Keratinocyte (primary cell): ENCODE measurements at regions not wholly inside any gene's neighbourhood (a gene's known extent, or its start where the extent isn't known, plus 50 kb on each side); places are given as distances from the start of the nearest gene placed in this dataset.

Experiments
- DNase-seq: peaks from one replicate; pipeline ENCODE4 v3.0.0-alpha.2; 2011; ENCODE audit warnings: low read depth, missing footprints, low spot score
- FAIRE-seq: peaks from 2 replicates; lab custom pipeline; 2011; peaks lifted over from hg19 to GRCh38; lab: Jason Lieb, UNC
- H2AFZ ChIP-seq: 2 replicates; pipeline ENCODE4 v1.6.0; 2012; ENCODE audit warnings: low read length, control low read depth, inconsistent platforms; ENCODE audit not compliant: control insufficient read depth
- H3K27ac ChIP-seq: 2 replicates; pipeline ENCODE4 v1.5.1; 2011; ENCODE audit warnings: low read length; ENCODE audit not compliant: control insufficient read depth, insufficient read depth
- H3K27me3 ChIP-seq: 3 replicates; pipeline ENCODE4 v1.6.0; 2011; ENCODE audit warnings: low read length; ENCODE audit not compliant: control insufficient read depth, insufficient read depth; ENCODE audit errors: extremely low read depth
- H3K36me3 ChIP-seq, 2 experiments: 2 replicates in 1 of 2; 3 replicates in 1 of 2; pipeline ENCODE4 v1.5.1; 2011; ENCODE audit warnings: low read length in 2 of 2, mild to moderate bottlenecking in 1 of 2; ENCODE audit not compliant: control insufficient read depth in 2 of 2, insufficient read depth in 2 of 2; ENCODE audit errors: extremely low read depth in 1 of 2
- H3K4me1 ChIP-seq: 3 replicates; pipeline ENCODE4 v1.5.1; 2011; ENCODE audit warnings: low read length; ENCODE audit not compliant: control insufficient read depth, insufficient read depth; ENCODE audit errors: extremely low read depth
- H3K4me2 ChIP-seq: 3 replicates; pipeline ENCODE4 v1.6.0; 2011; ENCODE audit warnings: low read depth, low read length; ENCODE audit not compliant: control insufficient read depth, insufficient read depth; ENCODE audit errors: extremely low read depth
- H3K4me3 ChIP-seq, 3 experiments: fragments of 200-600 bp in 1 of 3; sonication (generic) in 1 of 3; 2 replicates in 2 of 3; 3 replicates in 1 of 3; pipeline ENCODE4 v1.5.1; 2011 to 2016; ENCODE audit warnings: low read length in 3 of 3, mild to moderate bottlenecking in 3 of 3, control low read depth in 2 of 3, inconsistent platforms in 1 of 3, low read depth in 1 of 3, mixed read lengths in 1 of 3, mixed run types in 1 of 3, moderate library complexity in 1 of 3; ENCODE audit not compliant: control insufficient read depth in 2 of 3, insufficient read depth in 2 of 3; ENCODE audit errors: extremely low read depth in 1 of 3
- H3K79me2 ChIP-seq: 2 replicates; pipeline ENCODE4 v1.6.0; 2012; ENCODE audit warnings: low read length; ENCODE audit not compliant: control insufficient read depth, insufficient read depth
- H3K9ac ChIP-seq: 3 replicates; pipeline ENCODE4 v1.6.0; 2011; ENCODE audit warnings: low read length; ENCODE audit not compliant: control insufficient read depth, insufficient read depth; ENCODE audit errors: extremely low read depth
- H3K9me1 ChIP-seq: 3 replicates; pipeline ENCODE4 v1.6.0; 2011; ENCODE audit warnings: low read length; ENCODE audit not compliant: control insufficient read depth, insufficient read depth; ENCODE audit errors: extremely low read depth
- H3K9me3 ChIP-seq: 2 replicates; pipeline ENCODE4 v1.5.1; 2012; ENCODE audit warnings: low read depth, low read length; ENCODE audit not compliant: control insufficient read depth
- H4K20me1 ChIP-seq: 3 replicates; pipeline ENCODE4 v1.6.0; 2011; ENCODE audit warnings: low read length; ENCODE audit not compliant: control insufficient read depth, insufficient read depth; ENCODE audit errors: extremely low read depth
- EZH2 ChIP-seq: IDR thresholded peaks from one replicate; pipeline ENCODE4 v1.6.1; 2012; ENCODE audit warnings: inconsistent platforms, mild to moderate bottlenecking, low read length, moderate library complexity
- dilution Hi-C: fragments of 300-500 bp; cut with MboI; formaldehyde crosslinking; loops from one replicate; pipeline ENCODE4 v1.7.0; 2020; ENCODE audit warnings: low sequenced_read_pairs; ENCODE audit not compliant: extremely low pct_ligation_motif_present
- TF ChIP-seq, protein P1 (sequence below), 3 experiments: IDR thresholded peaks in 1 of 3; conservative IDR thresholded peaks in 1 of 3; optimal IDR thresholded peaks in 1 of 3; 2 replicates in 2 of 3; 3 replicates in 1 of 3; pipeline versions ENCODE3 to v1.5.1; 2011; ENCODE audit warnings: low read length in 3 of 3, mild to moderate bottlenecking in 3 of 3, moderate library complexity in 2 of 3, control low read depth in 1 of 3, inconsistent platforms in 1 of 3; ENCODE audit not compliant: insufficient read depth in 2 of 3; ENCODE audit errors: extremely low read depth in 1 of 3

DNA sequence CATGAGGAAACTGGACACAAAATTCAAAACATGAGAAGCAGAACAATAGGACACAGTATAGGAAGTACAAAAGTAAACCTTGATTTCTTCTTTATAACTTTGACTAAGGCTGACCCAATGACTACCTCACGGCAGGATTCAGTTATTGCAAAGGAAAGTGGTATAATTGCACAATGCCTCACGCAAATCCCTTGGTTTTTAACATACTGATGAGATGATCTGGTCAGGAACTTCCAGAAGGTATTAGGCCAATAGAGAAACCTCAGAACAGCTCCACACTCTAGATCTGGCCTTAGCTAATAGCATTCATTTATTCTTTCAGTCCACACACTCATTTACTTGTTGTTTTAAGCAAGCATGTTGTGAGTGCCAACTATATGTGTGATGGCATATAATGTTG is 1526.9 kb upstream of the ACVR2A start:
- no peaks in the 10 kb centered on the region for H3K9me3 ChIP-seq
- no peaks in the 10 kb centered on the region for H3K9me1 ChIP-seq
- H3K4me1 ChIP-seq, result no peaks in the 10 kb centered on the region
- H3K27me3 ChIP-seq, result no peaks in the 10 kb centered on the region
- H2AFZ ChIP-seq, result no peak overlapping the region
- H3K4me2 ChIP-seq, result no peak overlapping the region
- no peaks in the 10 kb centered on the region for H3K79me2 ChIP-seq
- H3K4me3 ChIP-seq, result no peak overlapping the region
- no peaks in the 10 kb centered on the region for H3K36me3 ChIP-seq
- DNase-seq (no peak), FAIRE-seq (no peak)
- H3K9ac ChIP-seq, result no peak overlapping the region
- no peaks in the 10 kb centered on the region for H4K20me1 ChIP-seq
- no peak for TF ChIP-seq EZH2
- TF ChIP-seq, protein P1, sequence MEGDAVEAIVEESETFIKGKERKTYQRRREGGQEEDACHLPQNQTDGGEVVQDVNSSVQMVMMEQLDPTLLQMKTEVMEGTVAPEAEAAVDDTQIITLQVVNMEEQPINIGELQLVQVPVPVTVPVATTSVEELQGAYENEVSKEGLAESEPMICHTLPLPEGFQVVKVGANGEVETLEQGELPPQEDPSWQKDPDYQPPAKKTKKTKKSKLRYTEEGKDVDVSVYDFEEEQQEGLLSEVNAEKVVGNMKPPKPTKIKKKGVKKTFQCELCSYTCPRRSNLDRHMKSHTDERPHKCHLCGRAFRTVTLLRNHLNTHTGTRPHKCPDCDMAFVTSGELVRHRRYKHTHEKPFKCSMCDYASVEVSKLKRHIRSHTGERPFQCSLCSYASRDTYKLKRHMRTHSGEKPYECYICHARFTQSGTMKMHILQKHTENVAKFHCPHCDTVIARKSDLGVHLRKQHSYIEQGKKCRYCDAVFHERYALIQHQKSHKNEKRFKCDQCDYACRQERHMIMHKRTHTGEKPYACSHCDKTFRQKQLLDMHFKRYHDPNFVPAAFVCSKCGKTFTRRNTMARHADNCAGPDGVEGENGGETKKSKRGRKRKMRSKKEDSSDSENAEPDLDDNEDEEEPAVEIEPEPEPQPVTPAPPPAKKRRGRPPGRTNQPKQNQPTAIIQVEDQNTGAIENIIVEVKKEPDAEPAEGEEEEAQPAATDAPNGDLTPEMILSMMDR (optimal IDR thresholded peaks at IDR 0.05 in 1 of 3, IDR thresholded peaks at IDR 0.05 in 1 of 3, conservative IDR thresholded peaks at IDR 0.05 in 1 of 3; ENCODE audit: extremely low read depth in 1 of 3, insufficient read depth in 2 of 3, low read length in 3 of 3), result no peak
- no peak overlapping the region for H3K27ac ChIP-seq
- dilution Hi-C loops, result no loop called here

DNA sequence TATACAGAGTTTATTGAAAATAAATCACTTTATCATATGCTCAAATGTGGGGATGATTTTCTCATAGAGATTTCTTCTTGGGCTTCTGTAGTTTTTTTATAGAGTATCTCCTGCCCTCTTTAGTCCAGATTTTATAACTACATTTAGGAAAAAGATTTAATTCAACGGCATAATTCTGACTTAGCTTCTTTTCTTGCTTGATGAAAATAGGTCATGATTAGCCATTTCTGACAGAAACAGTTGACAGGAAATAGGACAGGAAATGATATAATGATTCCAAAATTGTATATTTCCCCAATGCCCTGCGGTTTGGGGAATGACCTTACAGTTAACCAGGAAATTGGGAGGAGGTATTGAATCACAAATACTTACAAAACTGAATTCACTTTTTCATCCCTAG is 1531.9 kb upstream of the ACVR2A start:
- FAIRE-seq, result no peak

More for the DNA sequence above, 1531.9 kb upstream of the ACVR2A start:
- dilution Hi-C loops, result no loop called here
- Histone ChIP-seq H2AFZ (peak overlapping the region; percentile 20), H3K27ac (no peak overlapping the region), H3K79me2 (no peaks in the 10 kb centered on the region), H3K4me2 (no peak overlapping the region), H3K27me3 (no peaks in the 10 kb centered on the region), H3K36me3 (no peaks in the 10 kb centered on the region), H3K9ac (no peak overlapping the region), H4K20me1 (no peaks in the 10 kb centered on the region), H3K4me1 (no peaks in the 10 kb centered on the region), H3K9me3 (no peaks in the 10 kb centered on the region), H3K9me1 (no peaks in the 10 kb centered on the region), H3K4me3 (no peak overlapping the region)
- no peak for TF ChIP-seq EZH2
- TF ChIP-seq, protein P1 (optimal IDR thresholded peaks at IDR 0.05 in 1 of 3, IDR thresholded peaks at IDR 0.05 in 1 of 3, conservative IDR thresholded peaks at IDR 0.05 in 1 of 3; ENCODE audit: extremely low read depth in 1 of 3, insufficient read depth in 2 of 3, low read length in 3 of 3), result no peak
- no peak for DNase-seq
